D721Med (cell line): ENCODE measurements at regions not wholly inside any gene's neighbourhood (a gene's known extent, or its start where the extent isn't known, plus 50 kb on each side); places are given as distances from the start of the nearest gene placed in this dataset.
"Not testable (repeated sequence)": the region's sequence is repeated elsewhere in the genome, so short reads cannot be mapped to it uniquely, and the experiment has no call there.

Experiments
- DNase-seq: peaks from one replicate; pipeline ENCODE4 v3.0.0; 2011; ENCODE audit warnings: low spot score; ENCODE audit not compliant: insufficient read length
- FAIRE-seq: peaks from 2 replicates; lab custom pipeline; 2011; peaks lifted over from hg19 to GRCh38; lab: Jason Lieb, UNC
- TF ChIP-seq, protein P1 (sequence below): IDR thresholded peaks from 2 replicates; pipeline ENCODE4 v1.5.1; 2012; ENCODE audit warnings: mild to moderate bottlenecking, control low read depth; ENCODE audit not compliant: insufficient read depth; ENCODE audit errors: missing control alignments

DNA sequence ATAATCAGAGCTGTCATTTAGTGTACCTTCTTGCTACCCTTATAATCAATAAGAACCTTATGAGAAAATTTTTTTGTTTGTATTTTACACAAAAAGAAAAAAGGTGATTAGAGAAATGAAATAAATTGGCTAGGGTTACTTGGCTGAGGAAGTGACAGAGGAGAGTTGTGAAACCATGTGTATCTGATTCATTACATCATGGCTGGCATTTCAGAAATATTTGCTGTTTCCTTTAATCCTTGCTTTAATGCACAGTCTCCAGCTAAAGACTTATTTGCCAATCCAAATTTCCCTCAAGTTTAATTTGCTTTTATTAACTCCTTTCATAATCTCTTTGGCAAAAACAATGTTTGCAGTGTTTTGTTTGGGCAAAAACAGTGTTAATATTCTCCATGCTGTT is 543.1 kb downstream of the KIF4B start:
- FAIRE-seq (peak; percentile 11), DNase-seq (no peak)
- TF ChIP-seq, protein P1, sequence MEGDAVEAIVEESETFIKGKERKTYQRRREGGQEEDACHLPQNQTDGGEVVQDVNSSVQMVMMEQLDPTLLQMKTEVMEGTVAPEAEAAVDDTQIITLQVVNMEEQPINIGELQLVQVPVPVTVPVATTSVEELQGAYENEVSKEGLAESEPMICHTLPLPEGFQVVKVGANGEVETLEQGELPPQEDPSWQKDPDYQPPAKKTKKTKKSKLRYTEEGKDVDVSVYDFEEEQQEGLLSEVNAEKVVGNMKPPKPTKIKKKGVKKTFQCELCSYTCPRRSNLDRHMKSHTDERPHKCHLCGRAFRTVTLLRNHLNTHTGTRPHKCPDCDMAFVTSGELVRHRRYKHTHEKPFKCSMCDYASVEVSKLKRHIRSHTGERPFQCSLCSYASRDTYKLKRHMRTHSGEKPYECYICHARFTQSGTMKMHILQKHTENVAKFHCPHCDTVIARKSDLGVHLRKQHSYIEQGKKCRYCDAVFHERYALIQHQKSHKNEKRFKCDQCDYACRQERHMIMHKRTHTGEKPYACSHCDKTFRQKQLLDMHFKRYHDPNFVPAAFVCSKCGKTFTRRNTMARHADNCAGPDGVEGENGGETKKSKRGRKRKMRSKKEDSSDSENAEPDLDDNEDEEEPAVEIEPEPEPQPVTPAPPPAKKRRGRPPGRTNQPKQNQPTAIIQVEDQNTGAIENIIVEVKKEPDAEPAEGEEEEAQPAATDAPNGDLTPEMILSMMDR = no peak

DNA sequence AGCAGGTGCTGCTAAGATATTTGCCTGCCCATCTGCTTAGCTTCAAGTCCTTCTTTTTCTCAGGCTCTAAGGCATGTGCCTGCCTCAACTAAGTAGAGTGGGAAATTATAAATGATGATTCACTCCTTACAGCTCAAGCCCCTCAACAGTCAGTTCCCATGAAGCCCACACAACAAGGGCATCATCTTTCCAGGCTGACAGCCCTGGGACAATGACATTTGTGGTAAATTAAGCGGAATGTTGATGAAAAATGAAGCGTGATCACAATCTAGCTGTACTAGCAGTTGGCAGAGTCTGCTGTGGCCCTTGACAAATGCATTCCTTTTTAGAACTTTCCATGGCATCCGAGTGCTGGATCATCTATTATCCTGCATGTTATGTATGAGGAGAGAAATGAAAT is 548.6 kb downstream of the KIF4B start:
- no peak for FAIRE-seq
- no peak for DNase-seq
- TF ChIP-seq, protein P1 = no peak

DNA sequence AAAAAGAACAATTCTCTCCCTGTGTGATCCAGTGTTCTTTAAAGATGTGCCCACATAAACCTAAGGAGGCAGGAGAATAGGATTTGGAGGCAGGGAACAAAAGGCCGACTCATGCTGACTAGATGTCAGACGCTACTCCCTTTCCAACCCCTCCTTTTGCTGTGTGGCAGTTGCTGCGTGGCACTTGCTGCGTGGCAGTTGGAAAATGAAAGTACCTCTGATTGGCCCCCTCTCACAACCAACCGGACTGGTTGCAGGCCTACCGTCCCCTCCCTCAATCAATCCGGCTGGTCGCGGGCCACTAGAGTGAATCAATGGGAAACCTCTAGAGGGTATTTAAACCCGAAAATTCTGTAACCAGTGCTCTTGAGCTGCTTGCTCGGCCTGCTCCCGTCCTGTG is 551.0 kb downstream of the KIF4B start:
- FAIRE-seq = no peak

DNA sequence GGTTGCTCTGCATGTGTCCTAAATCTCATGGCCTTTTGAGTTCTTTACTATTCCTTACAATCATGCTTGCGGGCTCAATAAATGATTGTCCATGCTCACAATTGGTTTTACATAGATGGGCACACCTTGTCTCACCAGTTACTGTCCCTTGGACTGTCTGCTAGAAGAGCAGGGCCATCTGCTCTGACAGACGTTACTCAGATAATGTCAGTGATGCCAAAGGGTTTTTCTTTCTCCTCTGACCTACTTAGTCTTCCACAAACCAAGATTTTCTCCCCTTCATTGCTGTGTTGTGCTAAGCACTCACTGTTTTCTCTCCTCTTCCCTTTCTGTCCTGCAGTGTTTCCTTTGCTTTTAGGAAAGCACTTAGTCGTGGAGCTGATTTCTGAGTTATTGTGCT is 562.3 kb downstream of the KIF4B start:
- TF ChIP-seq, protein P1 = no peak
- no peak for DNase-seq
- FAIRE-seq = no peak

More for the DNA sequence above, 551.0 kb downstream of the KIF4B start:
- TF ChIP-seq, protein P1 = no peak
- no peak for DNase-seq

DNA sequence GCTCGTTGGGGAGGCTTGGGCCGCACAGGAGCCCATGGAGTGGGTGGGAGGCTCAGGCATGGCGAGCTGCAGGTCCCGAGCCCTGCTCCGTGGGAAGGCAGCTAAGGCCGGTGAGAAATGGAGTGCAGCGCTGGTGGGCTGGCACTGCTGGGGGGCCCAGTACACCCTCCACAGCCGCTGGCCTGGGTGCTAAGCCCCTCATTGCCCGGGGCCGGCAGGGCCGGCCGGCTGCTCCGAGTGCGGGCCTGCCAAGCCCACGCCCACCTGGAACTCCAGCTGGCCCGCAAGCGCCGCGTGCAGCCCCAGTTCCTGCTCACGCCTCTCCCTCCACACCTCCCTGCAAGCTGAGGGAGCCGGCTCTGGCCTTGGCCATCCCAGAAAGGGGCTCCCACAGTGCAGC is 573.3 kb downstream of the KIF4B start:
- DNase-seq, FAIRE-seq: not testable (repeated sequence)

DNA sequence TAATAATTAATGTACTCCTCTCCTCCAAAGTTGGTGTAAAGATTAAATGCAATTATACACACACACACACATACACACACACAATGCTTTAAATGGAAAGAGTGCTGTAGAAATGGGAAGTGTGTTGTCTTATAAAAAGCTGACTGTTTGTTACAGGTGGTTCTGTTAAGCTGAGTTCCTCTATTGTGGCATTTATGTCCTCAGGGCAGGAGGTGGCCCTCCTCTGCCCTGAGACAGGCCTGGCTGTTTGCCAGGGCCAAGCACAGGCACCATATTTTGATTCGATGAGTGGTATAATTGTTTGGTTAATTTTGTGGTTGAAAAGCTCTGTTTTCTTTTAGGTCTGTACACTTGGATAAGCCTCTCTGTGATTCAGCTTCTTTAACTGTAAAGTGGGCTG is 573.9 kb downstream of the KIF4B start:
- FAIRE-seq (no peak), DNase-seq (no peak)
- TF ChIP-seq, protein P1 = no peak

DNA sequence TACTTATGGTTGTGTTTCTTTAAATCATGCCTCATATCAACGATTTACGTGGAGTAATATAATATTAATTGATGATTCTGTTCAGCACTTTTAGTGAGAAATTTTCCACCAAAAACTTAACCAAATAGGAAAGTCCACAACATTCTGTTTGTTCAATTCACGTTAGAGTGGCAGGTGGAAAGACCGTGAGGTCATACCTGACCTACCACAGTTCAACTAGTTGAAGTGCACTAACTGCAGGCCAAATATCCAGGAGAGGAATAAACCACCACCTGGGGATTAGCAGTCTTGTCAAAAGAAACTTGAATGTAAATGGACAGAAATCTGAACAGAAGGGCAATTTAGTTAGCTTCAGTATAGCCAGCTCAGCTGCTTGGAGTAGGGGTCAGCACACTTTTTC is 577.7 kb downstream of the KIF4B start:
- TF ChIP-seq, protein P1 = no peak

DNA sequence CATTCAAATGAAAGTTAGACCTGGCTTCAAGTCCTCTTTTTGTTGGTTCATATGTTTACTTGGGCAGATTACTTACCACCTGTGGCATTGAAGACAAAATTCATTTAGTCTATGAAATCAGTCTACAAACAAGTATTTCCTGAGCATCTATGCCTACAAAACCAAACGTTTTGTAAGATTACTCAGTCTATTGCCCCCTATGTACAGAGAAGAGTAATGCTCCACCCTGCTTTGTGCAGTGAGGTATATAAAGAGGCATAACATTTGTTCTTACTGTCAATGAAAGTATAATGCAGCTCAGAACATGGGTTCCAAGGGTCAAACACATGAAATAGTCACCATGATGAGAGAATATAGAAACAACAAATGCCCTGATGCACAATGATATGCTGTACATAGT is 580.7 kb downstream of the KIF4B start:
- no peak for DNase-seq
- FAIRE-seq = no peak
- TF ChIP-seq, protein P1 = no peak

More for the DNA sequence above, 577.7 kb downstream of the KIF4B start:
- FAIRE-seq = no peak
- no peak for DNase-seq
